Spleen (tissue), 11 donors: ENCODE measurements at regions not wholly inside any gene's neighbourhood (a gene's known extent, or its start where the extent isn't known, plus 50 kb on each side); places are given as distances from the start of the nearest gene placed in this dataset.

ENCODE experiments used
- DNase-seq: peaks from one replicate; pipeline ENCODE4 v3.0.0-alpha.2; 2020
- H3K27ac ChIP-seq, 8 donors: fragments of 200-600 bp; sonication (generic) in 7 of 8; 1 replicate in 4 of 8; 2 replicates in 4 of 8; pipeline versions ENCODE4 v1.5.0 to v1.8.0; 2016 to 2021; ENCODE audit warnings: inconsistent platforms in 4 of 8, mild to moderate bottlenecking in 4 of 8, moderate library complexity in 1 of 8
- H3K27me3 ChIP-seq, 7 donors: fragments of 200-600 bp; sonication (generic) in 6 of 7; replicated peaks in 1 of 7; 1 replicate in 4 of 7; 2 replicates in 3 of 7; pipeline versions ENCODE4 v1.5.0 to v1.8.0; 2016 to 2021; ENCODE audit warnings: inconsistent platforms in 3 of 7, mild to moderate bottlenecking in 1 of 7
- H3K36me3 ChIP-seq, 6 donors: fragments of 200-600 bp; sonication (generic) in 5 of 6; 1 replicate in 4 of 6; 2 replicates in 2 of 6; pipeline versions ENCODE4 v1.5.0 to v1.8.0; 2016 to 2021; ENCODE audit warnings: inconsistent platforms in 2 of 6
- H3K4me1 ChIP-seq, 6 donors: fragments of 200-600 bp; sonication (generic) in 5 of 6; 1 replicate in 3 of 6; 2 replicates in 3 of 6; pipeline versions ENCODE4 v1.5.0 to v1.8.0; 2016 to 2021; ENCODE audit warnings: inconsistent platforms in 3 of 6
- H3K4me3 ChIP-seq, 8 donors: fragments of 200-600 bp; sonication (generic) in 7 of 8; 1 replicate in 4 of 8; 2 replicates in 4 of 8; pipeline versions ENCODE4 v1.5.0 to v1.8.0; 2016 to 2021; ENCODE audit warnings: inconsistent platforms in 4 of 8, mild to moderate bottlenecking in 4 of 8, moderate library complexity in 2 of 8
- H3K9me3 ChIP-seq, 8 donors: fragments of 200-600 bp; sonication (generic) in 7 of 8; 1 replicate in 4 of 8; 2 replicates in 4 of 8; pipeline versions ENCODE4 v1.5.0 to v1.8.0; 2016 to 2021; ENCODE audit warnings: inconsistent platforms in 4 of 8
- CTCF ChIP-seq, 11 experiments: fragments of 200-600 bp in 7 of 11; fragments of 450-650 bp in 4 of 11; sonication (generic) in 4 of 11; IDR thresholded peaks in 8 of 11; conservative IDR thresholded peaks in 3 of 11; 1 replicate in 7 of 11; 2 replicates in 4 of 11; pipeline versions ENCODE4 v1.4.0 to v1.8.0; 2016 to 2021; ENCODE audit warnings: antibody characterized with exemption in 11 of 11, inconsistent platforms in 4 of 11, mild to moderate bottlenecking in 1 of 11
- POLR2A ChIP-seq, 3 donors: fragments of 450-650 bp; IDR thresholded peaks; one replicate each; pipeline ENCODE4 v1.5.1; 2017; ENCODE audit warnings: antibody characterized with exemption in 3 of 3, mild to moderate bottlenecking in 1 of 3
- POLR2AphosphoS5 ChIP-seq, 3 donors: sonication (generic); formaldehyde crosslinking; IDR thresholded peaks; one replicate each; pipeline ENCODE4 v1.5.1; 2017; ENCODE audit warnings: antibody characterized with exemption in 3 of 3
- WGBS, 5 donors: extraction: QIAGEN DNeasy Blood & Tissue Kit in 3 of 5; methylation state at CpG; one replicate each; pipeline versions ENCODE4 v1.1.5 to v1.1.7; 2013 to 2018; 5-methylcytosine and 5-hydroxymethylcytosine counted together
- intact Hi-C: fragments of 100-400 bp; cut with DNase I; formaldehyde crosslinking; loops from one replicate; pipeline ENCODE4 v1.15.0; 2023; ENCODE audit warnings: low total_unique reads
- donor health status: healthy with polysubstance abuse.
- donor health status: DM: no; HTN: no; CAD: no; lungs with moderate emphysema.
- donor health status: DM: no; HTN: no; CAD: no.
- donor health status: Bipolar disorder and iron deficiency.
- donor health status: healthy.
- donor health status: DM: no; HTN: no; CAD: no.
- donor health status: DM: yes; HTN: yes; CAD: no.

- 81 to 94% (median 84%) methylated on average over 1 to 2 of the region's 2 CpGs for WGBS, 5 donors
- H3K9me3 ChIP-seq = no peaks in the 10 kb centered on the region
- H3K27me3 ChIP-seq = no peaks in the 10 kb centered on the region
- H3K4me3 ChIP-seq = no peak overlapping the region
- no peak for DNase-seq
- H3K36me3 ChIP-seq = no peaks in the 10 kb centered on the region
- H3K4me1 ChIP-seq = peaks cover 0 to 5% (median 0%) of the 10 kb centered on the region in 6 donors
- H3K27ac ChIP-seq = no peak overlapping the region
- intact Hi-C loops = no loop called here
- TF ChIP-seq CTCF (IDR thresholded peaks at IDR 0.05 in 8 of 11, conservative IDR thresholded peaks at IDR 0.05 in 3 of 11) = no peak
- TF ChIP-seq POLR2AphosphoS5 (IDR thresholded peaks at IDR 0.05) = no peak
- TF ChIP-seq POLR2A (IDR thresholded peaks at IDR 0.05) = no peak
Observed at GRCh38 chr18:25950321-25950720, 140.1 kb downstream of the SS18 start.

- H3K27ac ChIP-seq = no peak overlapping the region
- no peak for DNase-seq
- no peaks in the 10 kb centered on the region for H3K4me1 ChIP-seq
- TF ChIP-seq CTCF (IDR thresholded peaks at IDR 0.05 in 8 of 11, conservative IDR thresholded peaks at IDR 0.05 in 3 of 11) (no peak), POLR2AphosphoS5 (IDR thresholded peaks at IDR 0.05) (no peak), POLR2A (IDR thresholded peaks at IDR 0.05) (no peak)
- no peaks in the 10 kb centered on the region for H3K9me3 ChIP-seq
- no peak overlapping the region for H3K4me3 ChIP-seq
- H3K27me3 ChIP-seq = no peaks in the 10 kb centered on the region
- intact Hi-C loops = no loop called here
- no peaks in the 10 kb centered on the region for H3K36me3 ChIP-seq
- 79 to 86% (median 84%) methylated on average over 1 of the region's 1 CpG for WGBS, 5 donors
Observed at GRCh38 chr18:25946540-25946939, 143.9 kb downstream of the SS18 start.

- DNase-seq = no peak
- Histone ChIP-seq H3K9me3 (no peaks in the 10 kb centered on the region), H3K27ac (no peak overlapping the region), H3K36me3 (no peaks in the 10 kb centered on the region), H3K27me3 (no peaks in the 10 kb centered on the region), H3K4me3 (no peak overlapping the region), H3K4me1 (no peaks in the 10 kb centered on the region)
- intact Hi-C loops = no loop called here
- WGBS, 5 donors = 85 to 95% (median 93%) methylated on average over 1 of the region's 1 CpG
- no peak for TF ChIP-seq CTCF (IDR thresholded peaks at IDR 0.05 in 8 of 11, conservative IDR thresholded peaks at IDR 0.05 in 3 of 11)
- TF ChIP-seq POLR2A (IDR thresholded peaks at IDR 0.05) = no peak
- no peak for TF ChIP-seq POLR2AphosphoS5 (IDR thresholded peaks at IDR 0.05)
Observed at GRCh38 chr18:25935356-25935755, 155.1 kb downstream of the SS18 start.

GRCh38 chr18:25931126-25931525 is 159.3 kb downstream of the SS18 start:
- H3K27me3 ChIP-seq = no peaks in the 10 kb centered on the region
- intact Hi-C loops = no loop called here
- H3K27ac ChIP-seq = no peak overlapping the region
- 94 to 100% (median 98%) methylated on average over 1 of the region's 1 CpG for WGBS, 5 donors
- DNase-seq = no peak
- no peaks in the 10 kb centered on the region for H3K36me3 ChIP-seq
- no peak overlapping the region for H3K4me3 ChIP-seq
- no peaks in the 10 kb centered on the region for H3K9me3 ChIP-seq
- no peaks in the 10 kb centered on the region for H3K4me1 ChIP-seq
- no peak for TF ChIP-seq CTCF (IDR thresholded peaks at IDR 0.05 in 8 of 11, conservative IDR thresholded peaks at IDR 0.05 in 3 of 11)
- no peak for TF ChIP-seq POLR2A (IDR thresholded peaks at IDR 0.05)
- TF ChIP-seq POLR2AphosphoS5 (IDR thresholded peaks at IDR 0.05) = no peak
